GM20431 (cell line): ENCODE measurements at regions not wholly inside any gene's neighbourhood (a gene's known extent, or its start where the extent isn't known, plus 50 kb on each side); places are given as distances from the start of the nearest gene placed in this dataset.

Experiments
- in situ Hi-C: fragments of 300-500 bp; cut with MseI, MboI; formaldehyde crosslinking; loops from one replicate; pipeline ENCODE4 v1.15.0; 2020; ENCODE audit warnings: low sequenced_read_pairs; ENCODE audit not compliant: unreplicated experiment

DNA sequence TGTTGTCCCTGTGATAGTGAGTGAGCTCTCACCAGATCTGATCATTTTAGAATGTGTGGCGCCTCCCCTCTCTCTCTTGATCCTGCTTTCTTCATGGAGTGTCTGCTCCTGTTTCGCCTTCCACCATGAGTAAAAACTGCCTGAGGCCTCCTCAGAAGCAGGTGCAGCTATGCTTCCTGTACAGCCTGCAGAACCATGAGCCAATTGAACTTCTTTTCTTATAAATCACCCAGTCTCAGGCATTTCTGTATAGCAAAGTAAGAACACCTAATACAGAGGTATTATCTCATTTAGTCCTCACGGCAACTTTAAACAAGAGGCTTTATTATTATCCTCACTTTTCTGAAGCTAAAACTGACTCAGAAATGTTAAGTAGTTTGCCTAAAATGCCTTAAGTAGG, 81.3 kb upstream of the BTG1 start:
- in situ Hi-C loops, result no loop called here

GRCh38 chr12:92226071-92226661, 80.5 kb upstream of the BTG1 start:
- in situ Hi-C loops, result no loop called here

GRCh38 chr12:92224685-92225331, 79.2 kb upstream of the BTG1 start:
- in situ Hi-C loops, result no loop called here

- in situ Hi-C loops, result no loop called here
Measured at GRCh38 chr12:92223481-92223880, 77.8 kb upstream of the BTG1 start.

DNA sequence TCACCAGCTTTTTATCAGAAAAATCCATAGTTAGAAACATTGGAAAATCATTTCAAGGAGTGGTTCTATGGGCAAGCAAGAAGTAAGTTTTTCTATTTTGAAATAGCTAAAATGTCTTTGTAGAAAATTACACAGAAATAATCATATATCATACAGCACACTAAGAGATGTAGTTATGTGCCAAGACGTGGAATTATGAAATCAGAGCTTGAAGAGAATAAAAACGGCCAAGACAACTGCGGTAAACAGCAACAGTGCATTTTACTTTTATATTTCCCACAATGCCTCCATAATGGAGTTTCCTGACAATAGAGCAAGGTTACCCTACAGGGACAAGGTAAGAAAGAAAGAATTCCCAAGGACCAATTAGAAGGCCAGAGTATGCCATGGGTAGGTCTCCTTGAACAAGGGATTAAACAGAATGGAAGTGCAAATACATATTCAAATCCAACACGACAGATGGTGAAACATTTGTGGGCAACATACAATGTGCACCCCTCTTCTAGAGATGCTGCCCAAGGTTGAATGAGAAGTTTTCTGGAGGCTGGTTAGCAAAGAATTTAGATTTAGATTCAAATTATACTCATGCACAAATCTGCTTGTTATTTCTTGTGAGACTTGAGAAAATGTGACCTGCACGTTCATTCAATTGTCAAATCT, 76.1 kb upstream of the BTG1 start:
- in situ Hi-C loops, result no loop called here

DNA sequence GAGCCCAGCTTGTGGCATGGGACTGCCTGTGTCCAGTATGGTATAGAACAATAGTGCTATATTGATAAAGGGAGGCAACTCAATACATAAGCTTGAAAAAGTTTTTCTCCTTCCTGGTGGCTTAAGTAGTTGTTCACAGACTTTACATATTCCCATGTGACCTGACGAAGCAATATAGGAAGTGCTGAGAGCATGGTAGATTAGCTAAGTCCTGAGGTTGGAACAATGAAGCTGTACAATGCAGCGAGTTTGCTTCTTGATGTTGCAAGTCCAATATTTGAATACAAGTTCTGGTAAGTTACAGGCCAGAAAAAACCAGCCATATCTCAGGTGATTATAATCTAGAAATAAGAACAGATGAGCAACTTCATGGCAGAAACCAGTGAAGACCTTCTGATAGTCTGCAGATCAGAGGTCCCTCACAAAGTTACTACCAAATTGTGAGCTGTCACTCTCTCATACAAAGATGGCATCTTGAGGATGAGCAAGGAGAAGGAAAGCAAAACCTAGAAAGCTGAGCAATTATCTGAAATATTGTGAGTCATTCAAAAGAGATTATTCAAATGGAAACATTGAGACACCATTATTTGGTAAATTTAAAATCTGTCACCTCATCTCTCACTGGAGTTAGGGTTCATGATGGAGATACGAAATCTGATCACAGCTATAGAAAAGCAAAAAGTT, 72.9 kb upstream of the BTG1 start:
- in situ Hi-C loops, result no loop called here

DNA sequence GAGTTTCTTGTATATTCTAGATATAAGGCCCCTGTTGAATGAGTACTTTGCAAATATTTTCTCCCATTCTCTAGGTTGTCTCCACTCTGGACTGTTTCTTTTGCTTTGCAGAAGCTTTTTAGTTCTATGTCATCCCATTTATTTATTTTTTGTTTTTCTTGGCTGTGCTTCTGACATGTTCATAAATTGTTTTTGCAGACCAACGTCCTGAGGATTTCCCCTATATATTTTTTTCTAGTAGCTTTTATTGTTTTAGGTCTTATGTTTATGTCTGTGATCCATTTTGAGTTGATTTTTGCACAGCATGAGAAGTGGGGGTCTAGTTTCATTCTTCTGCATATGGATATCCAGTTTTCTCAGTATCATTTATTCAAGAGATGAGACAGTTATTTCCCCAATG, 70.4 kb upstream of the BTG1 start:
- in situ Hi-C loops, result no loop called here

DNA sequence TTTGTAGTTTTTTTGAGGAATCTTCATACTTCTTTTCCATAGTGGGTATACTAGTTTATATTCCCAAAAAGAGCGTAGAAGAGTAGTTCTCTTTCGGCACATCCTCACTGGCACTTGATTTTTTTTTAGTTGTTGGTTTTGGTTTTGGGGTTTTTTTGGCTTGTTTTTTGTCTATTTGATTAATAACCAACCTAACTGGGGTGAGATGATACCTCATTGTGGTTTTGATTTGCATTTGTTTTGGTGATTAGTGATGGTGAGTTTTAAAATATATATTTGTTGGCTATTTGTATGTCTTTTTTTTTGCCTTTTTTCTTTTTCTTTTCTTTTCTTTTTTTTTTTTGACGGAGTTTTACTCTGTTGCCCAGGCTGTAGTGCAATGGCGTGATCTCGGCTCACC, 69.7 kb upstream of the BTG1 start:
- in situ Hi-C loops, result no loop called here

- in situ Hi-C loops, result no loop called here
Measured at GRCh38 chr12:92213166-92213565, 67.5 kb upstream of the BTG1 start.

GRCh38 chr12:92210071-92210470, 64.4 kb upstream of the BTG1 start:
- in situ Hi-C loops, result no loop called here

DNA sequence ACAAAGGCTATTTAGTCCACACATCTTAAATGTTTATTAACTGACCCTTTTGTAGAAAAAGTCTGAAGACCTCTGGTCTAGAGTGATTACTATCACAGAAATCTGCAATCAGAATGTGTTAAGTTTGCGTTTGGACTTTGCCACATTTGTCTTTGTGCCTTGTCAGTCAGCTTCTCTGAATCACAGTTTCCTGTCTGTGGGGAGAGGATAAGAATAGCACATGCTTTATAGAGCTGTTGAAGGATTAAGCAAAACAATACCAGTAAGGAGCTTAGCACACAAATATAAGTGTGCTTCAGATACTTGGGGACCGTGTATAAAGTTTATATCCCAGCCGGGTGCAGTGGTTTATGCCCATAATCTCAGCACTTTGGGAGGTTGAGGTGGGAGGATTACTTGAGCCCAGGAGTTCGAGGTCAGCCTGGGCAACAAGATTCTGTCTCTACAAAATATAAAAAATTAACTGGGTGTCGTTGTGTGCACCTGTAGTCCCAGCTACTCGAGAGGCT, 63.0 kb upstream of the BTG1 start:
- in situ Hi-C loops, result no loop called here

DNA sequence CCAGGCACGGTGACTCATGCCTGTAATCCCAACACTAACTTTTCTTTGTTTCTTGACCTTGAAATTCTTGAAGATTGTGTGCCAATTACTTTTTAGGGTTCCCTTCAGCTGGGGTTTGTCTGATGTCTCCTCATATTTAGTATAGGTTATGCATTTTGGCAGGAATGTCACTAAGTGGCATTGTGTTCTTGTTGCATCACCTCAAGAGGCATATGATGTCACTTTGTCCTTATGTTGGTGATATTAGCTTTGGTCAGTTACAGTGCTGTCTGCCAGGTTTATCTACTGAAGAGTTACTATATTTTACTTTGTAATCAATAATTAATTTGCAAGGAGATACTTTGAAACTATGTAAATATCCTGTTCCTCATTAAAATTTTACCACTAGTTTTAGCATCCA, 61.0 kb upstream of the BTG1 start:
- in situ Hi-C loops, result no loop called here

GRCh38 chr12:92206011-92206410, 60.4 kb upstream of the BTG1 start:
- in situ Hi-C loops, result no loop called here

GRCh38 chr12:92199819-92200576, 54.4 kb upstream of the BTG1 start:
- in situ Hi-C loops, result no loop called here

- in situ Hi-C loops, result no loop called here
Measured at GRCh38 chr12:92197815-92198214, 52.2 kb upstream of the BTG1 start.

DNA sequence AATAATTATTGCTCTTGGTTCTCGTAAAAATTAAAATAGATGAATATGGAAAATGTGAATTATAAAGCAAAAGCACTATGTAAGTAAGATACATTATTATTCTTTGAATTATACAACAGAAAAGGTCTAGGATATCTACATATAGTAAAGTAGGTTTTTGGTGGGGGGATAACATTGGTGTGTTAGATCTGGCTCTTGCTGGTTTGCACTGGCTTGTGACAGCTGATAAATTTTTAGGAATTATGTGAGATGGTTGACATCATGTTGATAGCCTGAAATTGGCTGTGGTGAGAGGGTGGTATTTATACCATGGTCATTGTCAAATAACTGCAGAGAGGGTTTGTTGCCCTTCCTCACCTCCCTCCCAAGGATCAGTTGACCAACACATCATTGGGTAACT, 50.7 kb upstream of the BTG1 start:
- in situ Hi-C loops, result no loop called here
